DOHH2 (cell line): ENCODE measurements at regions not wholly inside any gene's neighbourhood (a gene's known extent, or its start where the extent isn't known, plus 50 kb on each side); places are given as distances from the start of the nearest gene placed in this dataset.

Experiments used
- H3F3A ChIP-seq: fragments of 200-600 bp; sonication (generic), shearing (Covaris generic); 2 replicates; pipeline ENCODE4 v1.6.0; 2016; ENCODE audit warnings: antibody characterized with exemption, mild to moderate bottlenecking; ENCODE audit not compliant: control insufficient read depth, insufficient read depth
- H3K27ac ChIP-seq: fragments of 200-600 bp; sonication (generic); 2 replicates; pipeline ENCODE4 v1.5.1; 2014; ENCODE audit warnings: low read depth, mild to moderate bottlenecking, low read length, moderate library complexity
- H3K27me3 ChIP-seq: fragments of 200-600 bp; sonication (generic); 2 replicates; pipeline ENCODE4 v1.6.1; 2014; ENCODE audit warnings: mild to moderate bottlenecking, low read length, mixed read lengths; ENCODE audit not compliant: control insufficient read depth
- H3K36me3 ChIP-seq: fragments of 200-600 bp; sonication (generic); 2 replicates; pipeline ENCODE4 v1.6.1; 2014; ENCODE audit warnings: mild to moderate bottlenecking, low read length, moderate library complexity, mixed read lengths; ENCODE audit not compliant: control insufficient read depth
- H3K4me1 ChIP-seq: fragments of 200-600 bp; sonication (generic); 2 replicates; pipeline ENCODE4 v1.6.1; 2014; ENCODE audit warnings: mild to moderate bottlenecking, low read length, mixed read lengths; ENCODE audit not compliant: control insufficient read depth
- H3K4me2 ChIP-seq: fragments of 200-600 bp; sonication (generic); 2 replicates; pipeline ENCODE4 v1.6.0; 2014; ENCODE audit warnings: mild to moderate bottlenecking, low read length, moderate library complexity
- H3K4me3 ChIP-seq: fragments of 200-600 bp; sonication (generic); 2 replicates; pipeline ENCODE4 v1.5.1; 2014; ENCODE audit warnings: mild to moderate bottlenecking, low read length, mixed read lengths
- H3K79me2 ChIP-seq: fragments of 200-600 bp; sonication (generic); 2 replicates; pipeline ENCODE4 v1.6.1; 2014; ENCODE audit warnings: mild to moderate bottlenecking, low read length, mixed read lengths; ENCODE audit not compliant: control insufficient read depth
- H3K9me2 ChIP-seq: fragments of 200-600 bp; sonication (generic); replicated peaks from 2 replicates; pipeline ENCODE4 v1.6.1; 2014; ENCODE audit warnings: mild to moderate bottlenecking, low read length, mixed read lengths; ENCODE audit not compliant: control insufficient read depth
- H3K9me3 ChIP-seq: fragments of 200-600 bp; sonication (generic); 2 replicates; pipeline ENCODE4 v1.6.1; 2014; ENCODE audit warnings: antibody characterized with exemption, low read length, mixed read lengths; ENCODE audit not compliant: control insufficient read depth, insufficient read depth
- H4K20me1 ChIP-seq: fragments of 200-600 bp; sonication (generic); 2 replicates; pipeline ENCODE4 v1.6.0; 2014; ENCODE audit warnings: low read depth, mild to moderate bottlenecking, antibody characterized with exemption, low read length, moderate library complexity; ENCODE audit not compliant: control insufficient read depth, insufficient read depth
- EZH2phosphoT487 ChIP-seq: fragments of 200-600 bp; sonication (generic); IDR thresholded peaks from 2 replicates; pipeline ENCODE4 v1.6.1; 2017; ENCODE audit warnings: borderline replicate concordance, mild to moderate bottlenecking, antibody characterized with exemption, low read length, moderate library complexity, mixed read lengths
- TF ChIP-seq, protein P1 (sequence below): fragments of 200-600 bp; sonication (generic); IDR thresholded peaks from one replicate; pipeline ENCODE4 v1.5.1; 2014; ENCODE audit warnings: antibody characterized with exemption, mild to moderate bottlenecking, low read depth, low read length; ENCODE audit not compliant: poor library complexity, severe bottlenecking

DNA sequence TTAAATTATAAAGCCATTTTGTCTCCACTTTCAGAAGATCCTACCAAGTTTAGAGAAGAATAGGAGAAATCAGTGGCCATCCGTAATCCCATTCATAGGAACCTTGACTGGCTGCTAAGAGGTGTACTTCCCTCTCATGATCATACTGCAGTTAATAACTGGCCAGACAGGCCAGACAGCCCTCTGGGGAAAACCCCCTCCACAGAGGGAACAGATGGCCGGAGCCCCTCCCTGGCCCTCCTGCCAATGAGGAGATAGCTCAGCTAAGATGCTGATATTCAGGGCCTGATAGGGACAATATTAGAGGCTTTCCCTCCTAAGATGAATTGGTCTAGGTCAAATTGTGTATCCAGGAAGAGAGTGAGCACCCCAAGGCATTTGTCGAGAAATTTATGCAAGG, 200.0 kb upstream of the MAOA start:
- Histone ChIP-seq H3K4me2 (no peak overlapping the region), H3F3A (no peaks in the 10 kb centered on the region), H3K4me3 (no peak overlapping the region), H4K20me1 (no peaks in the 10 kb centered on the region), H3K27ac (no peak overlapping the region), H3K36me3 (no peaks in the 10 kb centered on the region), H3K79me2 (no peaks in the 10 kb centered on the region), H3K9me3 (no peaks in the 10 kb centered on the region; the same call in 1 of the 2 replicates), H3K4me1 (no peaks in the 10 kb centered on the region), H3K9me2 (no peaks in the 10 kb centered on the region), H3K27me3 (no peaks in the 10 kb centered on the region)
- no peak for TF ChIP-seq EZH2phosphoT487
- TF ChIP-seq, protein P1, sequence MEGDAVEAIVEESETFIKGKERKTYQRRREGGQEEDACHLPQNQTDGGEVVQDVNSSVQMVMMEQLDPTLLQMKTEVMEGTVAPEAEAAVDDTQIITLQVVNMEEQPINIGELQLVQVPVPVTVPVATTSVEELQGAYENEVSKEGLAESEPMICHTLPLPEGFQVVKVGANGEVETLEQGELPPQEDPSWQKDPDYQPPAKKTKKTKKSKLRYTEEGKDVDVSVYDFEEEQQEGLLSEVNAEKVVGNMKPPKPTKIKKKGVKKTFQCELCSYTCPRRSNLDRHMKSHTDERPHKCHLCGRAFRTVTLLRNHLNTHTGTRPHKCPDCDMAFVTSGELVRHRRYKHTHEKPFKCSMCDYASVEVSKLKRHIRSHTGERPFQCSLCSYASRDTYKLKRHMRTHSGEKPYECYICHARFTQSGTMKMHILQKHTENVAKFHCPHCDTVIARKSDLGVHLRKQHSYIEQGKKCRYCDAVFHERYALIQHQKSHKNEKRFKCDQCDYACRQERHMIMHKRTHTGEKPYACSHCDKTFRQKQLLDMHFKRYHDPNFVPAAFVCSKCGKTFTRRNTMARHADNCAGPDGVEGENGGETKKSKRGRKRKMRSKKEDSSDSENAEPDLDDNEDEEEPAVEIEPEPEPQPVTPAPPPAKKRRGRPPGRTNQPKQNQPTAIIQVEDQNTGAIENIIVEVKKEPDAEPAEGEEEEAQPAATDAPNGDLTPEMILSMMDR: no peak

DNA sequence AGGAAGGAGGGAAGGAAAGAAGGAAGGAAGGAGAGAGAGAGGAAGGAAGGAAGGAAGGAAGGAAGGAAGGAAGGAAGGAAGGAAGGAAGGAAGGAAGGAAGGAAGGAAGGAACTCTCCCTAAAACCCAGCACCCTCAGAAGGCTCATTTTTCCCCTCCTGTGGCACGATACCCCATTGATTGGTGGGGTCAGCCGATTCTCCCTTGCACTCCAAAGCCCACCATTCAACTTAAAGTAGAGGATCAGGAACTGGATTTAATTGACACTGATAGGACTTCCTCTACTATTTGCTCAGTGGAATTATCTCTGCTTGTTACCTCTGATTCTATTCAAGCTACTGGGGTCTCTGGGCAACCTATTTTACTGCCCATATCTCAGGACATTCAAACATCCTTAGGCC, 199.2 kb upstream of the MAOA start:
- no peaks in the 10 kb centered on the region for H3F3A ChIP-seq
- H3K27me3 ChIP-seq: no peaks in the 10 kb centered on the region
- H3K79me2 ChIP-seq: no peaks in the 10 kb centered on the region
- no peaks in the 10 kb centered on the region for H3K36me3 ChIP-seq
- TF ChIP-seq, protein P1: no peak
- TF ChIP-seq EZH2phosphoT487: no peak
- no peak overlapping the region for H3K4me3 ChIP-seq
- no peaks in the 10 kb centered on the region; the same call in 1 of the 2 replicates for H3K9me3 ChIP-seq
- no peaks in the 10 kb centered on the region for H4K20me1 ChIP-seq
- no peak overlapping the region for H3K27ac ChIP-seq
- no peaks in the 10 kb centered on the region for H3K4me1 ChIP-seq
- H3K4me2 ChIP-seq: no peak overlapping the region
- no peaks in the 10 kb centered on the region for H3K9me2 ChIP-seq

DNA sequence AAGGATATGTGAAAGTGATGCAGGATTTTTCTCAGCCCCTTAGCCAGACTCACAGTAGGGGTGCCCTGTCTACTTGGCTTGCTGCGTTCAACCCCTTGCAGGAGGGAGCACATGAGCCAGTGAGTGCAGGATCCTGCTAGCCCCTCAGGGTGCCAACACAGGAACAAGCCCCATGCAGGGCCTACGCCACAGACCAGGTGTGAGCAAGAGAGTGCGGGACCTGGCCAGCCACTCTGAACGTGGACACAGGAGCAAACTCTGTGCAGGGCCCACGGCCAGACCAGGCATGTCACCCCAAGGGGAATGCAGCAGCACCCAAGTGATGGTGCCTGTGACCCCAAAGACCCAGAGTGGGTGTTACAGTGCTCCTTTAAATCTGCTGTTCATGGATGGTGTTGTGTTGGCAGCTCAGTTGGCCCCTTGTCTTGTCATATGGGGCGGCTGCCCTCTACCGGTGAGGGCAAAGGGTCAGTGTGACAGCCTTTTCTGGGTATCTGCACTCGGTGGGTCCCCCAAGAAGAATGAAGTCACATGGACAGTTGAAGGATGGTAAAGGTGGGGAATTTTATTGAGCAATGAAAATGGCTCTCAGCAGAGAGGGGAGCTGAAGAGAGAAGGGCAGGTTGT, 188.4 kb upstream of the MAOA start:
- no peaks in the 10 kb centered on the region for H3K9me3 ChIP-seq
- no peaks in the 10 kb centered on the region for H3F3A ChIP-seq
- H3K27ac ChIP-seq: no peak overlapping the region
- H3K27me3 ChIP-seq: no peaks in the 10 kb centered on the region
- H3K4me1 ChIP-seq: no peaks in the 10 kb centered on the region
- H3K9me2 ChIP-seq: no peaks in the 10 kb centered on the region
- H3K4me3 ChIP-seq: no peak overlapping the region
- H3K36me3 ChIP-seq: no peaks in the 10 kb centered on the region
- no peak overlapping the region for H3K4me2 ChIP-seq
- H4K20me1 ChIP-seq: no peaks in the 10 kb centered on the region
- no peaks in the 10 kb centered on the region for H3K79me2 ChIP-seq
- TF ChIP-seq EZH2phosphoT487: no peak
- TF ChIP-seq, protein P1: no peak
